ENCODE measurements at regions not wholly inside any gene's neighbourhood (a gene's known extent, or its start where the extent isn't known, plus 50 kb on each side); places are given as distances from the start of the nearest gene placed in this dataset.
A peak's percentile ranks its signal among the peaks of the same experiment; 100 is the strongest.

- intact Hi-C loops (cut with DNase I; ENCODE audit: low total_unique reads): no loop called here
- TF ChIP-seq POLR2A (IDR thresholded peaks at IDR 0.05) (no peak), POLR2AphosphoS5 (IDR thresholded peaks at IDR 0.05) (peak in 1 of 3 donors; percentile 31), EP300 (IDR thresholded peaks at IDR 0.05) (no peak), CTCF (IDR thresholded peaks at IDR 0.05) (no peak)
- DNase-seq: peak in 1 of 2 donors; percentile 80
- WGBS, 5 donors: 55 to 76% (median 66%) methylated on average over 5 of the region's 5 CpGs
- no peaks in the 10 kb centered on the region for H3K9me3 ChIP-seq
- peaks cover 0 to 32% (median 10%) of the 10 kb centered on the region in 4 donors for H3K4me1 ChIP-seq
- no peaks in the 10 kb centered on the region for H3K36me3 ChIP-seq
- H3K27ac ChIP-seq: no peak overlapping the region
- H3K27me3 ChIP-seq: peaks cover 0 to 18% (median 0%) of the 10 kb centered on the region in 3 donors
- no peak overlapping the region for H3K4me3 ChIP-seq
Observed at GRCh38 chrX:110421500-110422455, 63.1 kb downstream of the RTL9 start.

DNA sequence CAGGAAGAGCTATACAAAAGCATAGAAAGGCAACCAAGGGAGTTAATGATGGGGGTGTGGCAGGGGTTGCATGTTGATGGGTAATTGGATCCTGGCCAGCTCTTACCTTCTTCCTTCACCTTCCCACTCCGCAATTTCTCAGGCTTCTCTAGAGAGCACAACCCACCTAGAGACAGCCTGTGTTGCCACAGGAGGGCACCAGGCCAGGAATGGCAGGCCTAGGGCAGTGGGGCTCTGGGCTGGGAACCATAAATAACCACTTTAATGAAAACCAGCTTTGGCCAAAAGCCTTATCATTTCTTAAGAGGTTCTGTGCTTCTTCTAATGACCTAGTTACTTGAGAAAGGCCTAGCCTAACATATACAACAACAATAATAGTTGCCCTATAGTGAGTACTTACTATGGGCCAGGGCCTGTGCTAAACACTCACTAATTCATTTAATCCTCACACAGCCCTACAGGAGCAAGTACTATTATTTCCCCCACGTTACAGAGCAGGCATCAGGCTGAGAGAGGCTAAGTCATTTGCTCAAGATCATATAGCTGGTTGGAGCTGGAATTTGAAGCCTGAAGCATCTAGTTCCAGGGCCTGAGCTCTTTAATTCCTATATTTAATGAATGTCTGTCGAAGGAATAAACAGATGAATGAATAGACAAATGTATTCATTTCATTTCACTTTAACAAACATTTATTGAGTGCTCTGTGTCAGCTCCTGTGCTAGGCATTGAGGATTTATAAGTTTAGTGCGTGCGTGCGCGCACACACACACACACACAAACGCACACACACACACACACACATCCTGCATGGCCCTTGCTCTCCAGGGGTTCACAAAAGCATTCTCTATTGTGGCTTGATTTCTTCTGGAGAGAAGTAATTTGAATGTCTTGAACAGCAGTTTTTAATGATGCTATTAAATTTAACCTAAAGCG lies 66.8 kb downstream of the RTL9 start:
- peaks cover 0 to 13% (median 5%) of the 10 kb centered on the region in 4 donors for H3K4me1 ChIP-seq
- 71 to 88% (median 81%) methylated on average over 9 of the region's 9 CpGs for WGBS, 5 donors
- intact Hi-C loops (cut with DNase I; ENCODE audit: low total_unique reads): no loop called here
- no peak for DNase-seq
- H3K27ac ChIP-seq: no peak overlapping the region
- H3K27me3 ChIP-seq: peaks cover 0 to 11% (median 0%) of the 10 kb centered on the region in 3 donors
- no peaks in the 10 kb centered on the region for H3K9me3 ChIP-seq
- H3K36me3 ChIP-seq: no peaks in the 10 kb centered on the region
- no peak overlapping the region for H3K4me3 ChIP-seq
- TF ChIP-seq POLR2AphosphoS5 (IDR thresholded peaks at IDR 0.05): no peak
- TF ChIP-seq CTCF (IDR thresholded peaks at IDR 0.05): no peak
- no peak for TF ChIP-seq POLR2A (IDR thresholded peaks at IDR 0.05)
- TF ChIP-seq EP300 (IDR thresholded peaks at IDR 0.05): no peak

- Histone ChIP-seq H3K9me3 (no peaks in the 10 kb centered on the region), H3K36me3 (no peaks in the 10 kb centered on the region), H3K27me3 (peaks cover 0 to 10% (median 0%) of the 10 kb centered on the region in 3 donors), H3K27ac (no peak overlapping the region), H3K4me3 (no peak overlapping the region), H3K4me1 (peaks cover 0 to 6% (median under 1%) of the 10 kb centered on the region in 4 donors)
- intact Hi-C loops (cut with DNase I; ENCODE audit: low total_unique reads): no loop called here
- no peak for TF ChIP-seq POLR2AphosphoS5 (IDR thresholded peaks at IDR 0.05)
- no peak for TF ChIP-seq POLR2A (IDR thresholded peaks at IDR 0.05)
- no peak for TF ChIP-seq CTCF (IDR thresholded peaks at IDR 0.05)
- no peak for TF ChIP-seq EP300 (IDR thresholded peaks at IDR 0.05)
- no peak for DNase-seq
- WGBS, 5 donors: 76 to 93% (median 84%) methylated on average over 6 of the region's 6 CpGs
Observed at GRCh38 chrX:110426155-110426504, 67.5 kb downstream of the RTL9 start.

DNA sequence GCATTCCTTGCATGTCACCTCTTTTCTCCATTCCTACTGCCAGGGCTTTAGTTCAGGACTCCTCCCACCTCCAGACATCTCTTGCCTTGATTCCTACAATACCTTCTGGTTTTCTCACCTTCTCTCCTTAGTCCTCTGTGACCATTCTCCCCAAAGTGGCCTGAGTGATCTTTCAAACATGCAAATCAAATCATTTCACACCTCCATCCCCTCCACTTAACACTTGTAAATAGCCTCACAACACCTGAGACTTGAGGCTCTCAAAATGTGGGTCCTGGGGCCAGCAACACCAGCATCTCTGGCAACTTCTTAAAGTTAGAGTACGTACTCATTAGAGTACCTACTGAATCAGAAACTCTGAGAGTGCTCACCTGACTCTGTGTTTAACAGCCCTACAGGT lies 68.4 kb downstream of the RTL9 start:
- Histone ChIP-seq H3K36me3 (no peaks in the 10 kb centered on the region), H3K4me1 (no peaks in the 10 kb centered on the region), H3K4me3 (no peak overlapping the region), H3K27me3 (peaks cover 0 to 5% (median 0%) of the 10 kb centered on the region in 3 donors), H3K27ac (no peak overlapping the region), H3K9me3 (no peaks in the 10 kb centered on the region)
- intact Hi-C loops (cut with DNase I; ENCODE audit: low total_unique reads): no loop called here
- WGBS, 5 donors: 66 to 91% (median 85%) methylated on average over 1 of the region's 1 CpG
- no peak for DNase-seq
- TF ChIP-seq POLR2A (IDR thresholded peaks at IDR 0.05) (no peak), CTCF (IDR thresholded peaks at IDR 0.05) (no peak), EP300 (IDR thresholded peaks at IDR 0.05) (no peak), POLR2AphosphoS5 (IDR thresholded peaks at IDR 0.05) (no peak)
